GM12801 (cell line): ENCODE measurements at regions not wholly inside any gene's neighbourhood (a gene's known extent, or its start where the extent isn't known, plus 50 kb on each side); places are given as distances from the start of the nearest gene placed in this dataset.

Source experiments
- TF ChIP-seq, protein P1 (sequence below): IDR thresholded peaks from one replicate; pipeline ENCODE4 v1.5.1; 2011; ENCODE audit warnings: control low read depth; ENCODE audit not compliant: insufficient read length; ENCODE audit errors: extremely low read depth

DNA sequence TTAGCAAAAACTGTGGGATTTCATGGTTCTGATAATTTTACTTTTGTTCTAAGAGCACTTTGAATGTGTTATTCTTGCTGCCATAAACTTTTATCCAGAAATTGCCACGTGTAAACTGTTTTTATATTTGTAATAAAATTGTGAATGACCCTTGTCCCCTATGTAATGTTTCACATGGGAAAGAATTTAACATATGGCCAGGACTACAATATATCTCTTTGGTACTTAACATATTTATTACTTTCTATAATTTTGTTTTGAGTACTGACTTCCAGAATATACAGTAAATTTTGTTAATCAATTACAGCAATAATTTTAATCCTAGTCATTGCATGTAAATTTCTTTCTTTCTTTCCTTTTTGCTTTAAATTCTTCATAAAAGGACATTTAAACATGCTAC lies 735.0 kb upstream of the PHF14 start:
- TF ChIP-seq, protein P1, sequence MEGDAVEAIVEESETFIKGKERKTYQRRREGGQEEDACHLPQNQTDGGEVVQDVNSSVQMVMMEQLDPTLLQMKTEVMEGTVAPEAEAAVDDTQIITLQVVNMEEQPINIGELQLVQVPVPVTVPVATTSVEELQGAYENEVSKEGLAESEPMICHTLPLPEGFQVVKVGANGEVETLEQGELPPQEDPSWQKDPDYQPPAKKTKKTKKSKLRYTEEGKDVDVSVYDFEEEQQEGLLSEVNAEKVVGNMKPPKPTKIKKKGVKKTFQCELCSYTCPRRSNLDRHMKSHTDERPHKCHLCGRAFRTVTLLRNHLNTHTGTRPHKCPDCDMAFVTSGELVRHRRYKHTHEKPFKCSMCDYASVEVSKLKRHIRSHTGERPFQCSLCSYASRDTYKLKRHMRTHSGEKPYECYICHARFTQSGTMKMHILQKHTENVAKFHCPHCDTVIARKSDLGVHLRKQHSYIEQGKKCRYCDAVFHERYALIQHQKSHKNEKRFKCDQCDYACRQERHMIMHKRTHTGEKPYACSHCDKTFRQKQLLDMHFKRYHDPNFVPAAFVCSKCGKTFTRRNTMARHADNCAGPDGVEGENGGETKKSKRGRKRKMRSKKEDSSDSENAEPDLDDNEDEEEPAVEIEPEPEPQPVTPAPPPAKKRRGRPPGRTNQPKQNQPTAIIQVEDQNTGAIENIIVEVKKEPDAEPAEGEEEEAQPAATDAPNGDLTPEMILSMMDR, result no peak

DNA sequence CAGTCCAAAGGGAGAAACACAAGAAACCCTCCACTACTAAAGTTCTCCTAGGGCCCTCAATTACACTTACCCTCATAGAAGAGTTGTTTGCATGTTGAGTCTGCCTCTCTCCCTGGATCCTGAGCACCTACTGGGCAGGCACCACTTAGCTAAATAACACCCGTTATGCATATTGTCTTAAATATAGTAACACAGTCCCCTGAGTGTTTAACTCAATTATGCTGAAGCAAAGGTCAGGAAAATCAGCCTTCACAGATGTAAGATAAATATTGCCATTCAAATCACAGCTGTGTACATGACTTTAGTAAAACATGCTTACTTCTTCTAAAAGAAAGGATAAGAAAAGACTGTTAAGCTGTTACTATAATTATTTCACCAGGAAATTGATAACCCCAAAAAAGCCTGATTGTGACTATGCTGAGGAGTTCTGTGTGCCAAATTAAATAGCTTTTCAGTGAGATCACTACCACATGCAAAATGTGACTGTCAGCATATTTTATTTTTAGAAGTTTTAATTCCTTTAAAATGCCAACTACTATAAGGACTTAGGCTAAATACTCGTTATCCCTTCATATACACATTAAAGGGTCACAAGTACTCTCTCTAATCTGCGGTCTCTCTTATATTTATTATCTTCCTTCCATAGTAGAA lies 733.9 kb upstream of the PHF14 start:
- TF ChIP-seq, protein P1, result no peak

DNA sequence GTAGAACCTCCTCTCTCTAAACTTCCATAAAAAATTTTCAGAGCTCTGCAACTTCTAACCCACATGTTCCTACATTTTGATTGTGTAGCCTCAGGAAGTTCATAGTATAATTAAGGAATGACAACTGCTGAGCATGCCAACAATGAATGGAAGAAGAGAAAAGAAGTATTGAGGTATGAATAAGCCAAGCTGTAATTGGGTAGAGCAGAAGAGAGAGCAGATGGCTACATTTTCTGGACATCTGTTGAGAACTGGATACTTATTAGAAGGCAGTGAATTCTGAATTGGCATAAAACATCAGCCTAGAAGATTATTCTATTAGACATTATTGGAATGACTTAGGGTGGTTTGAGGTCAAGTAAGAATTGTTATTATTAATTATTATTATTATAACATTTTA lies 728.3 kb upstream of the PHF14 start:
- TF ChIP-seq, protein P1, result no peak

DNA sequence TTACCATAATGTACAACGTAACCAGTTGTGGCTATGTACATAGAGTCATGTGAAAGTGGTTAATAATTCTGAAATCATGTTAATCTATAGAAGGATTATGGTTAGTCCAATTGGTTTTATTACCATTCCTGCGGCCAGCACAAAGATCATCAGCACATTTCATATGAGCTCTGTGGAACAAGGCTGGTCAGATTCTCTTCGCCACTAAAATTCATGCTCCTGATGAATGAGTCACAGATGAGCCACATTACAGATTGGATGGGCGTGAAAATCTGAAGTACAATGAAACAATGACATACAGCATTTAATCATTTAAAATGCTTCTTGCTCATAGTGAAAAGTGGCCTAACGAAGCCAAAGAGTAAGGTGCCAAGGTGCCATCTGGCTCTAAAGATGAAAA lies 716.2 kb upstream of the PHF14 start:
- TF ChIP-seq, protein P1, result no peak

DNA sequence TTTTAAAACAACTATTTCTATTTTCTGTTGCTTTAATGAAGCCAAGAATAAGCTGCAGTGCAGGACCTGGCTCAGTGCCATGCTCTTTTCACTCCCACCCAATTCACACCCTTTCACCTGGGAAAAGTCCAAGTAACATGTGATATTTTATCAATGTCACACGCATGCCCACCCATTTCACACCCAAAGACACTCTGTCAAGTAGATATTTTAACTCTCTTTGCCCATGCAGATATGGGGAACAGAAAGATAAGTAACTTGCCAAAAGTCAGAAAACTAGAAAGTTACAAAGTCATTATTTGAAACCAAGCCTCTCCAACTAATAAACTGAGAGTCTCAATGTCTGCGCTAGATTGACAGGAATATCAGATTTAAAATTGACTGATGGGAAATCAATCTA lies 706.7 kb upstream of the PHF14 start:
- TF ChIP-seq, protein P1, result no peak

DNA sequence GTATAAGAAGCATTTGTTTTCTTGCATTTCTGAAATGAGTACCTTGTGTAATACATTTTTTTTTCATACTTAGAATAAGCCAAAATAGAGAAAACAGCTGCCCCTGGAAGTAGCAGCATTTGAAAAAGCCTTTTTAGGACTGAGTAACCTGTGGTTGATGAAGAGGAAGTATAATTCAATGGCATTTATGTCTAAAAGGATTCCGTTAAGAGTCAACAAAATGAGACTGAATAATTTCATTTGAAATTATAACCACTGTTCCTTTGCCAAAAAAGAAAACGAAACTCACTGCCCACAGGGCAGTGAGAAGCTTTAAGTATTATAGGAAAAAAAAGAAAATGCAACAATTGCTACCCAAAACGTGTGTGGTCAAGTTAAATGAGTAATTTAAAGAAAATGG lies 705.6 kb upstream of the PHF14 start:
- TF ChIP-seq, protein P1, result no peak

DNA sequence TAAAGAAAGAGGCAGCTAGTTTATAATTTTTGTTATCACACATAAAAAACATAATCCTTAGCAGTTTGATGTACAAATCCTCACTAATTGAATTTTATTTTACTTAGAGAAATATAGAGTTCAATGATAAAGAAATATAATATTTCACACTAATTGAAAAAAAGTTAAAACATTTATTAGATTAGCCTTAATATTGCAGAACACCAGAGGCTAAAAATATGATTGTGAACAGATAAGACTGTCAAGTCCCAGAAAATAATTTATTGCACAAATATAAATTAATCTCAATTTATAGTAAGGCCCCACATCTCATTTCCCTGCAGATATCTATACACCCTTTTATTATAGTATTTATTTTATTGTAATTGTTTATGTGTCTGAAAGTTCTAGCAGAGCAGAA lies 690.8 kb upstream of the PHF14 start:
- TF ChIP-seq, protein P1, result no peak
